COLO829 (cell line): ENCODE measurements at regions not wholly inside any gene's neighbourhood (a gene's known extent, or its start where the extent isn't known, plus 50 kb on each side); places are given as distances from the start of the nearest gene placed in this dataset.
"Not testable (repeated sequence)": the region's sequence is repeated elsewhere in the genome, so short reads cannot be mapped to it uniquely, and the experiment has no call there.

Experiments
- DNase-seq: peaks from one replicate; pipeline ENCODE4 v3.0.0; 2012; ENCODE audit warnings: low spot score

DNA sequence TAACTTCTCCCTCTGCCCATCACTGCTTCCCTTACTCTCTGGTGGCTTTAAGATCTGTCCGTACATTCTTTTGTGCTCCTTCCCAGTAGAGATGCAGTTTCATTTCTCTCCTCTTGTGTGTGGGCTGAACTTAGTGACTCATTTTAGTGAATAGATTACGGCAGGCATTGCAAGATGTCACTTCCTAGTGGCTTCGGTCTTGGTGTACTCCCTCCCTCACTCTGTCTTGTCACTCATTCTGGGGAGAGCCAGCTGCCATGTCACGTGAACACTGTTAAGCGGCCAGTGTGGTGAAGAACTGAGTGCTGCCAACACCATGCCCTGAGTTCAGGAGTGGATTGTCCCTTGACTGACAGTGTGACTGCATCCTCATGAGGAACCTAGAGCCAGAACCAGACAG, 115.9 kb downstream of the OTOR start:
- peak; percentile 85 for DNase-seq

DNA sequence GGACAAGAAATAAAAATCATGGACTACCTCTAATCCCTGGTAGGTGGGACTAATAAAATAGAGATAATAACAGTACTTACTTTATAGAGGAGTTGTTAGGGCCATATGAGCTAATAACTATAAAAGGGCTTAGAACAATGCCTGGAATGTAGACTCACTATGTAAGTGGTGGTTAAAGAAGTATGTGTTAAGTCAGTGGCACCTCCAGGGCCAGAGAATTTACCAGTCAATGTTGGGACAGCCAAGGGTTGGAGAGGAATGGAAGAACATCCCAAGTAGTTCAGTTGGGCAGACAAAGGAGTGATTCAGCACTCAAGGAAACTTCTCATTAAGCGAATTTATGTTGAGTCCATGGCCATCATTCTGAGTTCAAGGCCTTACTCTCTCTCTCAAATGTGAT, 116.8 kb downstream of the OTOR start:
- peak; percentile 64 for DNase-seq

DNA sequence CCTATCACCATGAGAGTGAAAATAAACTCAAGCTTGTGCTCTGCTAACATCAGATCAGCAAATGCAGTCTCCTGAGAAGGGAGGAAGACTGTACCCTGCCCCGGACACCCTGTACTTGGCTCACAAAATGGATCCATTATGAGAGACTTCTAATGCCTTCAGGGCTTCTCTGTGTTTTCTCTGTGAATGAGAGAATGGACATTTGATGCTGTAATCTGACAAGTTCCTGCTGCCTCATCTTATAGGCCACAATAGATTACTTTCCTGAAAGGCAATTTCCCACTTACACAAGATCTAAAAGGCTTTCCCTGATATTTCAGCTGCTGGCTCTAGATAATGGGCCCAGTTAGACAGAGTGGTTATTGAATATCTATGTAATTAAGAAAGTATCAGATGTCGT, 117.2 kb downstream of the OTOR start:
- DNase-seq, result peak; percentile 93

DNA sequence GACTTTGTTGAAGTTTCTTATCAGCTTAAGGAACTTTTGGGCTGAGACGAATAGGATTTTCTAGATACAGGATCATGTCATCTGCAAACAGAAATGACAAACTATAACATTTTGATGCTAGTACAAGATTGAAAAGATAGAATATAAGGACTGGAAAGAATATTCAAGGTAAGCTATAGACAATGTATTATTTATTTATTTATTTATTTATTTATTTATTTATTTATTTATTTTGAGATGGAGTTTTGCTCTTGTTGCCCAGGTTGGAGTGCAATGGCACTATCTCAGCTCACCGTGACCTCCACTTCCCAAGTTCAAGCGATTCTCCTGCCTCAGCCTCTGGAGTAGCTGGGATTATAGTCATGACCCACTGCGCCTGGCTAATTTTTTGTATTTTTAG, 125.0 kb downstream of the OTOR start:
- DNase-seq, result not testable (repeated sequence)

DNA sequence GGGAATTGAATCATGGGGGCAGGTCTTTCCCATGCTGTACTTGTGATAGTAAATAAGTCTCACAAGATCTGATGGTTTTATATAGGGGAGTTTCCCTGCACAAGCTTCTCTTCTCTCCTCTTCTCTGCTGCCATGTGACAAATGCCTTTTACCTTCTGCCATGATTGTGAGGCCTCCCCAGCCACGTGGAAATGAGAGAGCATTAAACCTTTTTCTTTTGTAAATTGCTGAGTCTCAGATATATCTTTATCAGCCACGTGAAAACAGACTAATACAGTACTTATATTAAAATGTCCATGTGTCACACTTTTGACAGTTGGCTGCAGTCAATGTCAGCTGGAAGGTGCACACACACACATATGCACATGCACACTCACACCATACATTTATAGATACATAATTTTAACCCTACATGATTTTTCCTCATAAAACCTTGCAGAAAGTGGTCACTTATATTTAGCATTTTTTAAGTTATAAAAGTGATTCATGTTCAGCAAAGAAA, 128.9 kb downstream of the OTOR start:
- DNase-seq, result no peak

DNA sequence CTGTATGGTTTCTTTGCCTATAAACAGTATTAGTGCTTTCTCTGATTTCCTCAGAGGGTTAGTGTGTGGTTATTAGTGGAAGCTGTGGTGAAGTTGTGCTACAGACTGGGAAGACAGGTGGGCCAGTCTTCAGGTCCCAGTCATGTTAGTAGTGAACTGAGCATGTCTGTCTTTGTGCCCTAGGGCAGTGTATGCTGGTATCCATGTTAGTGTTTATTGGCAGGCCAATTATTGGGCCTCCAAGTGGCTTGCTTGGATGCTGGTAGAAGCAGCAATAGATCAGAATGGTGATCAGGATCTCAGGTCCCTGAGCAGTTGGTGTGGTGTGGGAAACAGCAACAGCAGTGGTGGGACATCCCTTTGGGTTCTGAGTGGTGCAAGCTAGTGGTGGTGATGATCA, 137.6 kb downstream of the OTOR start:
- no peak for DNase-seq

DNA sequence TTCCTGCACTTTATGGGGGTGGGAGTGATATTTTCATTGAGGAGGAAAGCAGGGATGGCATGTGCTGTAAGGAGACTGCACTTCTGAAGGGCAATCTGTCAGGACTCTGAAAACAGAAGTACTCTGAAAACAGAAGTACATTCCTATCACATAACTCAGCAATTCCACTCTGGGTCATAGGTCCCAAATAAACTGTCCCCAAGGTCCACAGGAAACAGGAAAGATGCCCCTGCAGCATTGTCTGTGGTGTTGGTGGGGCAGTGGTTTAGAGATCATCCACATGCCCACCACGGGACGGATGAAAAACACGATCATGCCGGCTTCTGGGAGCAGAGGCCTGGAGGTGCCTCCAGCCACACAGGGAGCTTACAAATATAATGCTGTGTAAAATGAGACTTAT, 150.3 kb downstream of the OTOR start:
- peak; percentile 78 for DNase-seq

DNA sequence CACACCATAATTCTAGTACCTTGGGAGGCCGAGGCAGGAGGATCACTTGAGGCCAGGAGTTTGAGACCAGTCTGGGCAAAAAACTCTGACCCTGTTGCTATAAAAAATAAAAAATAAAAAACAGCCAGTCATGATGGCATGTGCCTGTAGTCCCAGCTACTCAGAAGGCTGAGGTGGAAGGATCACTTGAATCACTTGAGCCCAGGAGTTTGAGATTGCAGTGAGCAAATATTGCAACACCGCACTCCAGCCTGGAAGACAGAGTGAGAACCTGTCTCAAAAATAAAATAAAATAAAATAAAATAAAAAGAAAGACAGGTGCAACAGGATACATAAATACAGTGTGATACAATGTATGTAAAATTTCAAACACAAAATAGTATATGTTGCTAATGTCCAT, 154.5 kb downstream of the OTOR start:
- DNase-seq, result no peak

DNA sequence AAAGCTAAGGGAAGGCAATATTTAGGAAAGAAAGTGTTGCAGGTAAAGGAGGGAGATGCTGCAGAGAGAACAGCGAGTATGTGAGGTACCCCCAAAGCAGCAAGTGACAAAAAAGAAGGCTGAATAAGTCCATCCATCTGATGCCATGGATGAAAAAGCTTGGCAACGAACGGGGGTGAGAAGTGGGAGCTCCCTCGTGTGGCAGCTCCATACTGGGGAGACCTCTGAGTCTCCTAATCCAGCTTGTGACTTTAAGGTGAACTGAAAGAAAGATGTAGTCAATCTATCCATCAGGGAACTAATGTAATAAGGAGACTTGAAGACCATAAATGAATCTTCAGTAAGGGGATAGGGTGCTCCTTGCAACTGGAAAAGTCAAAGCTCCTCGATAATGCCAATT, 156.6 kb downstream of the OTOR start:
- DNase-seq, result no peak

DNA sequence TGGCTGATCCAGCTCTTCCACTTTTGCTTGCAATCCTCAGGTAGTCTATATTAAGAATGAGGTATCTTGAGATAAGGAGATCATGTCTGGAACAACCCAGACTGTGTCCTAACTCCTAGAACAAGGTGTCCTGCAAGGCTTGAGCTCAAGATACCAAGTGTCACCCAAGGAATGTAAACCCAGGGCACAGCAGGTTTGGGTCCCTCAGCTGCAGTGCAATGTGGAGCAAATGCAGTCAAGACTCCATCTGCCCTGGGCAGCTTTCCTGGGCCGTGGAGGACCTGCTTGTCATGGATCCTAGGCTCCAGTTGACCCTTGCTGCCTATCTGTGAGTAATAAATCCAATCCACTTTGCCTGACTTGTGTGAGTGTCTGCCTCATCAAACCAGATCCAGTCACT, 166.1 kb downstream of the OTOR start:
- no peak for DNase-seq

DNA sequence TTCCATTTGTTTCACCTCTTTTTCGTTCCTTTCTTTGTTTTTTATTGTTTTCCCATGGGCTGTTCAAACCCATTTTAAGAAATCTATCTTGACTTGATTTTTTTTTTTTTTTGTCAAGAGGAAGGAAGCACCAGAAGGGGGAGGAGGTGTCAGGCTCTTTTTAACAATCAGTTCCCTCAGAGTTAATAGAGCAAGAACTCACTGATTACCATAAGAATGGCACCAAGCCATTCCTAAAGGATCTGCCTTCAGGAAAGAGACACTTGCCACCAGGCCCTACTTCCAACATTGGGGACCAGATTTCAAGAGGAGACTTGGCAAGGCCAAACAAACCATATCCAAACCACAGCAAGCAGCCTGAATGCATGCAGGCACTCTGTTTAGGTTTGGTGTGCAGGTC, 168.0 kb downstream of the OTOR start:
- DNase-seq, result no peak

DNA sequence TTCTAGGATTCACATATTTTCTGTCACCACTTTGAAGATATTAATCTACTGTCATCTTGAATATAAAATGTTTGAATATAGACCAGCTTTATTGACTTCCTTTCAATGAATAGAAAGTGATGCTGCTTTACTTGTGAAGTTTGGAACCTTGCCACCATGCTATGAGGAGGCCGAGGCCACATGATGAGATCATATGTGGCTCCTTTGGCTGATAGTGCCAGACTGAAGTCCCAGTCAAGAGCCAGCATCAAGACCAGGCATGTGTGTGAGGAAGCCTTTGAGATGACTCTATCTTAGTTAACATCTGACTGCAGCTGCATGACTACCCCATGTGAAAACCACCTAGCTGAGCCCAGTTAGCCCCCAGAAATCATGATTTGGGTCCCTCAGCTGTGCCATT, 169.5 kb downstream of the OTOR start:
- DNase-seq, result no peak

DNA sequence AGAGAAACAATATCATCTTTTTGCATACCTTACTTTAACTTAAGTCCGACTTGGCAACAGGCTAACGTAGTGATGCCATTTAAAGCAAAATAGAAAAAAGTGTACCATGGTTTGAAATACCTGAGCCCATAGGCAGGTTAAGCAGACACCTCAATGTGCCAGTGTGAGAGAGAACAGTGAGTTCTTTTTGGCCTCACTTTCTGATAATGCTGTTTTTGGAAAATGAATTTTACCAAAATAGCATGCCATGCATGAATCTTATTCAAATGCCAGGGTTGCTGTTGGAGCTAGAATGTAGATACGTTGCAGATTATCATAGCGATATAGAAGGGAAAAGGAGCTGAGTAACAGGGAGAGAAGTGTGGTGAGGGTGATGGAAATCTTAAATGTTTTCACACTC, 170.2 kb downstream of the OTOR start:
- DNase-seq, result no peak

DNA sequence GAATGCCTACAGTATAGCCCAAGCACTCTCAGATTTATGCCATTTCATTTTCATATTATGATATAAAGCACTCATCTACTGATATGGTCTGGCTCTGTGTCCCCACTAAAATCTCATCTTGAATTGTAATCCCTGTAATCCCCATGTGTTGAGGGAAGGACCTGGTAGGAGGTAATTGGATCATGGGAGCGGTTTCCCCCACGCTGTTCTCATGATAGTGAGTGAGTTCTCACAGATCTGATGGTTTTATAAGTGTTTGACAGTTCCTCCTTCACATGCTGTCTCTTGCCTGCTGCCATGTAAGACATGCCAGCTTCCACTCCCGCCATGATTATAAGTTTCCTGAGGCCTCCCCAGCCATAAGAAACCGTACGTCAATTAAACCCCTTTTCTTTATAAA, 171.7 kb downstream of the OTOR start:
- DNase-seq, result no peak

DNA sequence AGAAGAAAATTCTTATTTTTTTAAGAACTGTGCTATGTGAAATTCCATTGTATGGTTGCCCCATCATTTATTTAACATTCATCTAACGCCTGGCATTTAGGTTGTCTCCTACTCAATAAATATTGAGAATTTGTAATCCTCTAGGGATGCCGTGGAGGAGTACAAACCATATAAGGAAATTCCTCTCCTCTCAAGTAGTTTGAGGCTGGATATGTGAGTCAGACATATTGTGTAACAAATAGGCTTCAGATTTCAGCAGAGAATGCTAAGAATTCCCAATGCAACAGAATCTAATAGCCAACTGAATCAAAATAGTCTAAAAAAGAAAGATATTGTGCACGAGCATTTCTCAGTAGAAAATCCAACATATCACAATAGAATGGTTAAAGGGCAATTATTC, 174.7 kb downstream of the OTOR start:
- DNase-seq, result peak; percentile 97

DNA sequence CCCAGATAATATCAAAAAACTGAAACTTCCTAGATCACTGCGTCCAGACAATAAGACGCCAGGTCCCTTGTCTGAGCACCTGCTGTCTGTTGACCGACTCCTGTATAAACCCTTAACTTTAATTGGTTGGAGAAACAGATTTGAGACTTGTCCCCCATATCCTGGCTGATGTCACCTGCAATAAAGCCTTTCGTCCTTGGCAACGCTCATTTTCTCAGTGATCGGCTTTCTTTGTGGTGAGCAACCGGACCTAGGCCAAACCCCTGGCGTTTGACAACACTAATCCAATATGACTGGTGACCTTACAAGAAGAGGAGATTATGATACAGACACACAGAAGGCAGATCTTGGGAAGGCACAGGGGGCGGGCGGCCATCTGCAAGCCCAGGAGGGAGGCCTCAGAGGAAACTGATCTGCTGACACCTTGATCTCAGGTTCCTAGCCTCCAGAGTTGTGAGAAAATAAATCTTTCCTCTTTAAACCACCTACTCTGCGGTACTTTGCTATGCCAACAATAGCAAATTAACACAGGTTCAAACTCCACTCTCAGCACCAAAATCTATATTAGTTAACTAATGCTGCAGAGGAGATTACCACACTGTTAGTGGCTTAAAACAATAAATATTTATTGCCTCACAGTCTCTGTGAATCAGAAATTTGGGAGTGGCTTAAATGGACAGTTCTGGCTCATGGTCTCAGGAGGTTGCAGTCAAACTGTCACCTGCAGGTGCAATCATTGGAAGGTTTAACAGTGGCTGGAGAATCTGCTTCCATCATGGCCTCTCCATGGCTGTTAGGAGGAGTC, 178.7 kb downstream of the OTOR start:
- no peak for DNase-seq

DNA sequence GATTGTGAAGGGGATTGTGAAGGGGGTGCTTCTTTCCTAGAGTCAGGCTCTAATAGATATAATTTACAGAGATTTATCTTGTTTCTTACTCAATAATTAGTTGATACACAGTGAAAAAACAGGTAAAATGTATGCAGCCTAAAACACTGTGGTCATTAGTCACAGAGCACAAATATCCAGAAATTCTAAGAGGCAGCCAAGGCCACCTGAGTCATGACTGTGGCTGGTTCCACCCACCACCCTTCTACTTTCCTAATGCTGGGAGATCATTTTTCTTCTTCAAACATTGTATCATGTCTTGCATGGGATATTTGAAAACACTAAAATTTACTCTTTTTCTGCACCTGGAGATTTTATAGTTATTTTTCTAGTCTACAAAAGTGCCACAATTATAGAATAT, 181.6 kb downstream of the OTOR start:
- DNase-seq, result no peak

DNA sequence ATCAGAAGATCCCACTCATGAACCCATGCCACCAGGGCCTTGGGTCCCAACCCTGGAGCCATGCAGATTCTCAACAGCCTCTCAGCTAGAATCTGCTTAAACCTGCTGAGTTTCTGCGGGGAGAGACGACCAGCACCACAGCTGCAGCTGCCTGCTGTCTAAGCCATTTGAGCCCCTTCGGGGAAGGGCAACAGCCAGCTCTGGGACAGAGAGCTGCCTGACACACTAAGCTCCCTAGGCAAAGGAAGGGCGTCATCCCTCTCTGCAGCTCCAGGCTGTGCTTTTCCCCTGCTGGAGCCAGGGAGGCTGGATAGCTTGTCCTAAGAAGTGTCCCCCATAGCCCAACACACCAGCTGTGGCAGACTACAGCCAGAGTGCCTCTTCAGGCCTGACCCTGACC, 182.5 kb downstream of the OTOR start:
- no peak for DNase-seq

DNA sequence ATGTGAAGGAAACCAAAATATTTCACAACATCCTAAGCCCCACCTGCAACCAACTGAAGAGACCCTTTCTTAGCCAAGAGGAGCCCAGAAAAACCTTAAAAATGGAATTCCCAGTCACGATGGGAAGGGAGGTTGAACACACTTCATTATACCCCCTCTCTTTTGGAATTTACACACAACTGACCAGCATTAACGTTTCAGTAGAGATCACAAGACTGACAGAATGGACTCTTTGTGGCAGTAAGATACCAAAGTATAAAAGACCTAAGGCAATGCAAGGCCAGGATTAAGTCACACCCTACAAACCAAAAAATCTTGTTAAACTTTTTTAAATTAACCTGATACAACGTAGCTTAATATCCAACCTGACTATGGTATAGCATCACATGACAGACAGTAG, 190.9 kb downstream of the OTOR start:
- DNase-seq, result peak; percentile 21

DNA sequence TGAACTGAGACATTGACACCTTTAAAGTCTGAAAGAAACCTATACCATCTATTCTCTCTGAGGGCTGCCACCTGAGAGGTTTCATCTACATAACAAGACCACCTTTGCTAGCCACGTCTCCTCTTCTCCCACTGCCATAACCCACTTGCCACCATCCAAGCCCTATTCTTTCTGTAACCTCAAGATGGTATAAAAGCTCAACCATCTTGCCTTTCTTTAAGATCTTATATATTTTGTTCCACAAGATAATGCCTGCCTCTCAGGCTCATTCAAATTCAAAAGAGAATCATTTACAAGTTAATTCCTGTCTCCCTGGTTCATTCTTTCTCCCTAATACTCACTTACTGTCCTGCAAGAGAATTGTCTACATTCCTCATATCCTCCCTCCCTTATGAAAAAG, 192.5 kb downstream of the OTOR start:
- no peak for DNase-seq

DNA sequence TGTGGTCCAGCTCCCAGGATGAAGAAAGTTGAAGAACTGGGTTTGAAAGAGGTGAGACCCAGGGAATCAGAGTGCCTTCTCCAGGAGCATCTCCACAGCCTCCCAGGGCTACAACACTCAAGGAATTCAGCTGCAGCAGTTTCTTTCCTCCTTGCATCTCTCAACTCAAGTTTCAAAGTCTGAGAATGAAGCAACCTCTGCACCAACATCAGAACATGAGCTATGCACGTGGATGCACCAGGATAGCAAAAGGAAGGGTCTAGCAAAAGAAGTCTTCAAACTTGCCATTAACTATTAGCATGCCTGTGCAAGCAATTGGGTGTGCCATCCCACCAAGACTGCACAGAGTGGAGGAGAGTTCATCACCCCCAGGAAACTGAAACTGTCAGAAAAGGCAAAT, 193.9 kb downstream of the OTOR start:
- no peak for DNase-seq

DNA sequence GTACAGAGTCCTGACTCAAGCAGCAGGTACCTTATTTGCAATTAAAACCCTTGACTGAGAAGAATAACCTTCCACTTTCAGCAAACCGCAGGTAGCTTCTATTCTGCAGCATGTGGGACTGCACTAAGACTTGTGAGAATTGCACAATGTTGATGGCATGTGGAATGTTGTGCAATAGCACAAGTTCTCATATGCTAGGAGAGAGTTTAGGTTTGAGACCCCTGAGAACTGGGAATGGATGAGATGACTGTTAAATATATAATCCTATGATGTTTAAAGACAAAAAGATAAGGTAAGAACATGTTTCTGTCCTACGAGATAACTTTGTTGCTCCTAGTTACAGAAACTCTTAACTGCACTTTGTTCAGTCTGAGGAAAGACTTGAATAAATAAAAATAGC, 194.6 kb downstream of the OTOR start:
- no peak for DNase-seq

DNA sequence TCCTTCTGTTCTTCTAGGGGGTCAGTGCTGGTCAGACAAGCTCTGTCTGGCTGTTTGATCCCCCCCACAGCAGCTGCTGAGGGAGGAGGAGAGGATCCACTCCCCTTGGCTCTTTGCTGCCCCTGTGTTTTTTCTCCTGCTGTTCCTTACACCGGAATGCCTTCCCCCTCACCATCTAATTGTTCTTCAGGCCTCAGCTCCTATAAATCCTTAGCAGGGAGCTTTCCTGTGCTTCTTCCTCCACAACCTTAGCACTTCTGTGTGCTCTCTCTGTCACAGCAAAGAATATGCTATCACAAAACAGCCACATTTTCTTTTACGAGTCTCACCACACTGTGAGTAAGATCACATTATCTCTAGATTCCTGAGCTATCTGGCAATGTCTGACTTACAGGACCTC, 196.6 kb downstream of the OTOR start:
- no peak for DNase-seq

DNA sequence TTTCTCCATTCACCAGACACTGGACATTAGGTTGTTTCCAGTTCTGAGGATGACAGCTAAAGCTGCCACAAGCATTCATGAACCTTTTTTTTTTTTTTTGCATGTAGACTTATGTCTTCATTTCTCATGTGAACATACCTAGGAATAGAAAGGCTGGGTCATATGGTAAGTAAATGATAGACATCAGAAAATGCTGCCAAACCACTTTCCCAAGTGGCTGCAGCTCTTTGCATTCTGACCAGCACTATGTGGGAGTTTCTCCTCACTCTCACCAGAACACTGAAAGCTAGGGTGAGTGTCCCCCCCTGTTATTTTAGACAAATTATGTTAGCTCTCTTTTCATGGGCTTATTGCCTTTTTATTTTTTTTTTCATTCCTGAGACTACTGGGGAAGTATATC, 197.5 kb downstream of the OTOR start:
- DNase-seq, result no peak
